ENCODE measurements at regions not wholly inside any gene's neighbourhood (a gene's known extent, or its start where the extent isn't known, plus 50 kb on each side); places are given as distances from the start of the nearest gene placed in this dataset.

- no peak for TF ChIP-seq TAF1 (IDR thresholded peaks at IDR 0.05; ENCODE audit: borderline replicate concordance, insufficient read depth, low read length)
Observed at GRCh38 chr14:65224799-65225198, 122.5 kb upstream of the MAX start.

DNA sequence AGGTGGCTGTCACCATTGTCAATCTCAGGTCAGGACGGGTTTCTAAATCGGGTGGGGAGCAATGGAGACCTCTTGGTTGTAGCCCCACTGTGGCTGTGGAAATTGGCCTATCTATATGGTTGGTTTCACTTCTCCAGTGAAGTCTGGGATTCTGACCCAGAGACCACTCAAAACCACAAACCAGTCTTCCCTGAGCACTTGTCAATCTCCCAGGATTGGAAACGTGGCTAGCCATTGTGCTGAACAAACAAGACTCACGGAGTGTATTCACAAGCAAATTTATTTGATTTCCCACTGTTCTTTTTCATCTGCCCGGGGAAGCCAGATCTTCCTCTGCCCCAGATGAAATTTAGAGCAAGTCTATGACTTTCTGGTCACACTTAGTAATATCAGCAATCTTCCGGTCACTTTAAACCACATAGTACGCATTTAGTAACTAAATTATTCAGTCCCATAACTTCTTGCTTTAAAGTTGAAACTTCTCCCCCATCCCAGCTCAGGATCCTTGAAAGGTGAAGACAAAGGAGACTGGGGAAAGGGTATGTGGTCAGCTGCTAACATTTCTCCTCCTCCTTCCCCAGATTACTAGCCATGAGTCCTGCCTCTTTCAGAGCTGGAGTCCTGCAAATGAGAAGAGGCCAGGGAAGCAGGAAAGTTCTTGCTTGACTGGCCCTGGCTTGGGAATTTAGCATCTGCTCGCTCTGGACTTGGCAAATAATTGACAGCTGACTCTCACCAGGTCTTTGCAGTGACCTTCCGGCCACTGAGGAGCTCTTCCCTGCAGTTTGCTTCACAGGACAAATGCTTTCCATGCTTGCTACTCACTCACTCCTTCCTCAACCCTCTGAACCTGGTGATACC is 123.2 kb upstream of the MAX start:
- TF ChIP-seq POLR2AphosphoS5 (IDR thresholded peaks at IDR 0.05; ENCODE audit: low read depth, low read length) (no peak), TAF1 (IDR thresholded peaks at IDR 0.05; ENCODE audit: borderline replicate concordance, insufficient read depth, low read length) (no peak)

DNA sequence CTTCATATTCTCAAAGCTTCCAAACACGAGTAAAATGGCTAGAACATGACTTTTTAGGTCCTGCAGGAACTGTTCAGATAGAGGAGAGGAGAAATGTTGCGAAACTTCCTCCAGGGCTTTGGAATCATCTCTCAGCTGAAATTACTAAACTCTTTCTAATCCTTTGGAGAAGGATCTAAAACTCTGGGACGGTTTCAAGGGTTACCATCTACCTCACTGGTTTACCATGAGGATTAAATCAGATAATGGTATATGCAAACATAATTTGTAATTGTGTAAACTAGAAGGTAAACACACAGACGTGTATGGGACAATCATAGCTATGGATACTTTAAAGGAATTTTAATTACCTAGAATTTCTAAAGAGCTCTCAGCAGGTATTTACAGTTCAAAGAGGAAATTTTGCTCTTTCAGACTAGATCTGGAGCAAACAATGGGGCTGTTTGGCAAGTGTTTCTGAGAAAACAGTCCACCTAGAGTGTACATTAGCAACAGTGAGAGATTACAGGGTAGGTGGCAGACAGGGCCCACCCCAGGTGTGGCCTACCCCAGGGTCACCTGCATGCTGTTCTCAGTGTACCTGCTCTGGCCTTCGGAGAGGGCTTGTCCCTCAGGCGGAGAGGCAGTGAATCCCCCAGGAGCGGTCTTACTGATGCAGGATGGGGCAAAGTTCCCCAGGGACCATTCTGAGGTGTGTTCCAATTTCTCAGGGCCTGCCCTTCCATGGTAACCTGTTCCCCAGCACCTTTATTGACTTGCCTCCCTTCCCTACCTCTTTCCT is 124.7 kb upstream of the MAX start:
- TF ChIP-seq POLR2AphosphoS5 (IDR thresholded peaks at IDR 0.05; ENCODE audit: low read depth, low read length) = no peak
- no peak for TF ChIP-seq SIN3A (IDR thresholded peaks at IDR 0.05; ENCODE audit: borderline replicate concordance, insufficient read depth, low read length)

DNA sequence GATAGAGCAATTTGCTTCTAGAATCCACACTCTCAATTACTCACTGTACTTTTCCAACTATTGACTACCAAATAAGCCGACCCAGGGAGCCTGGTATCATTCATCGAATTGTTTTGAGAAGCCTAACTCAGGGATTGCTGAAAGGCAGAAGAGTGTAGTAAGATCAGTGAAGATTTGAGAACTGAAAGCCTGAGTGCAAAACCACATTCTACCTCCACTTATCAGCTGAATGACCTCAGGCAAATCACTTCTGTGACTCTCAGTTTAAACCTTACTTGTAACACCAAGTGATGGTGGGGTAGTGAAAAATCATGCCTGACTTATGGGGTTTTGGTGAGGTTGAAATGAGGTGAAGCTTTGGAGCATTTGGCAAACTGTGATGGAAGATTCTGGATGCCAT is 126.1 kb upstream of the MAX start:
- TF ChIP-seq REST (IDR thresholded peaks at IDR 0.05; ENCODE audit: insufficient read depth in 1 of 2, low read depth in 2 of 2, low read length in 2 of 2) (no peak), FOXP2 (optimal IDR thresholded peaks at IDR 0.05; ENCODE audit: borderline replicate concordance, extremely low read depth, extremely low read length, insufficient read depth) (no peak), SIN3A (IDR thresholded peaks at IDR 0.05; ENCODE audit: borderline replicate concordance, insufficient read depth, low read length) (no peak), TAF1 (IDR thresholded peaks at IDR 0.05; ENCODE audit: borderline replicate concordance, insufficient read depth, low read length) (no peak), POLR2AphosphoS5 (IDR thresholded peaks at IDR 0.05; ENCODE audit: low read depth, low read length) (no peak)

DNA sequence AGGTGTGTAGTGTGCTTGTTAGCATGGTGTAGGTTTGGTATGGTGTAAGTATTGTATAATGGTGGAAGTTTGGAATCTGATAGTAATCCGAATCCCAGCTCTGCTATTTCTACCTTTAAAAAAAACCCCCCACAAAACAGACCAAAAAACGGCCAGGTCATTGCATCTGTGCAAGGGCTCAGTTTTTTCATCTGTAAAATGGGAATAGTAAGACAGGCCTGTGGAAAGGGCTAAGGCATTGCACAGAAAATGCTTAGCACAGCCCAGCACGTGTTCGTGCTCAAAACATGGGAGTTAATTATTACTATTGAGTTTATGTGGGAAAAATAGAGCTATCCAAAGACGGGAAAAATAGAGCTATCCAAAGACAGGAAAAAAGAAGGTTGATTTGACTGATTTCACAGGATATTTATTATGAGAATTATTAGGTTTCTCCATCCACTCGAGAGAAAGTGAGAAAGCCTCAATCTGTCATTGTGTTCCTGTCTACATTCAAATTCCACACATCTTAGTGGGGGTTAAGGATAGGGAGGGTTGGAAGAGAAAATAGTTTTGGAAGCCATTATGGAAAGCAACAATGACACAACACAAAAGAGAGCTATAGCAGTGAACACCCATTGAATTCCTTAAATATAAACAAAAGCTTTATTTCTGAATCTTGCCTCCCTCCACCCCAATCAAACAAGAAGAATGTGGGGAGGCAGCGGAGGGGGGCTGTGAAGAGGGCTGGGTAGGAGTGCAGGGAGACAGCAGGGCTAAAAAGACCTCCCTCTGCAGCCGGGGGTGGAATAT is 126.8 kb upstream of the MAX start:
- TF ChIP-seq POLR2AphosphoS5 (IDR thresholded peaks at IDR 0.05; ENCODE audit: low read depth, low read length) = no peak
- no peak for TF ChIP-seq TAF1 (IDR thresholded peaks at IDR 0.05; ENCODE audit: borderline replicate concordance, insufficient read depth, low read length)
- no peak for TF ChIP-seq REST (IDR thresholded peaks at IDR 0.05; ENCODE audit: insufficient read depth in 1 of 2, low read depth in 2 of 2, low read length in 2 of 2)
- no peak for TF ChIP-seq FOXP2 (optimal IDR thresholded peaks at IDR 0.05; ENCODE audit: borderline replicate concordance, extremely low read depth, extremely low read length, insufficient read depth)
- TF ChIP-seq SIN3A (IDR thresholded peaks at IDR 0.05; ENCODE audit: borderline replicate concordance, insufficient read depth, low read length) = no peak

DNA sequence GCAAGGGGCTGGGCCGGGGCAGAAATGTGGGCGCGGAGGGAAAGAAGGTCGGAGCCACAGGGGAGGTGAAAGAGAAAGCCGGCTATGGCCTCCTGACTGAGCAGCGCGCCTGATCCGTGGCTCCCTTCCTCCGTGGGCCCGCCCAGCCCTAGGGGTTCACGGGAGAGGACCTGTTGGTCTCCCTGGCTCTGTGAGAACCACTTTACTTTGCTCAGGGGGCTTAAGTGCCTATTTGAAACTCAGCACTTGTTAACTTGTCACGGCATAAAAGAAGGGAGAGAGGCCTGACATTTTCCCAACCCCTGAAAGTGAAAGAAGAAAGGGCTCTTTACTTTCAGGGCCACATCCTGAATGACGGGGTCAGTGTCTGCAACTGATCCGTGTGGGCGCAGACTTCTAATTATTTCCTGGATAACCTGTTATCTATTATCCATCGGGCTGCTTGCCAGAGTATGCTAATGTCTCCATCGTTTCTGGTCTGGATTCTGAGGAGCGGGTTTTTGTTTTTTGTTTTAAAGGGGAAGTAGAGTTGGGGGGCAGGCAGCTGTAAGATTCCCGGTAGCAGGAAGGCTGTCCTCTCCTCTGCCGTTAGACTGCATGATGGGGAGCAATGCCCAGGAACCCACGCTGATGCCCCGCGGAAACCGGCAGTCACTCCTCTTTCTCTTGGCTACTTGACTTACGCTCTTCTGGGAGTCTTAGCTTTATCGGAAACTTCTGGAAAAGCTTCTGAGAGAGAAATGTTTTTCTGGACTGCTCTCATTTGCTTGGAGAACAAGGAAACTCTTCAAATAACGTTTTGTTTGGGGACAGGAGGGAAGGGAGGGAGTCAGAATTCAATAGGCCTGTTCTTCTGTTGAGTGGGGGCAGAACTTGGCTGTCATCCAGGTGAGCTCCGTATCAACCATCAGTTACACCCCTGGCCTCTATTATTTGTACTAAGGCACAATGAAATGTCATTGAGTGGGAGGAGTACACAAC is 127.7 kb upstream of the MAX start:
- TF ChIP-seq FOXP2 (optimal IDR thresholded peaks at IDR 0.05; ENCODE audit: borderline replicate concordance, extremely low read depth, extremely low read length, insufficient read depth) (no peak), REST (IDR thresholded peaks at IDR 0.05; ENCODE audit: insufficient read depth in 1 of 2, low read depth in 2 of 2, low read length in 2 of 2) (0 out of 4 replicates have a peak, but pooled peaks of 1 of the 2 experiments have one; percentile 8)
